HepG2 (cell line): ENCODE measurements at regions not wholly inside any gene's neighbourhood (a gene's known extent, or its start where the extent isn't known, plus 50 kb on each side); places are given as distances from the start of the nearest gene placed in this dataset.
"Not testable (repeated sequence)": the region's sequence is repeated elsewhere in the genome, so short reads cannot be mapped to it uniquely, and the experiment has no call there.

Experiments
- ATAC-seq: fragments of 200-7000 bp; cut with Tn5 transposase; 3 replicates; pipeline ENCODE4 v1.9.1; 2020; ENCODE audit warnings: mild to moderate bottlenecking, moderate library complexity
- BruUV-seq: library from RNA; stranded (reverse); fragments of 400-500 nt; replicated peaks from 2 replicates; lab custom pipeline; 2021; lab: Mats Ljungman, UMichigan
- CTCF ChIA-PET: fragments of 300-600 bp; formaldehyde crosslinking; extraction: SDS; loops from one replicate; lab custom pipeline; 2021; ENCODE audit warnings: low total read pairs, inconsistent platforms, low intra/inter-chr PET ratio; lab: Yijun Ruan, JAX
- POLR2A ChIA-PET: fragments of 350-600 bp; sonication (Branson Sonifier 250); formaldehyde crosslinking; loops from one replicate; lab custom pipeline; 2020; ENCODE audit warnings: antibody characterized with exemption, inconsistent platforms; lab: Yijun Ruan, JAX
- DNase-seq: peaks from one replicate; pipeline ENCODE4 v3.0.0-alpha.2; 2015; ENCODE audit warnings: low spot score
- FAIRE-seq: peaks from 3 replicates; lab custom pipeline; 2011; peaks lifted over from hg19 to GRCh38; lab: Jason Lieb, UNC
- H2AFZ ChIP-seq: one replicate; pipeline ENCODE4 v1.6.1; 2011; ENCODE audit warnings: low read length, inconsistent platforms
- H3K27ac ChIP-seq: fragments of 300-600 bp; 3 replicates; pipeline ENCODE4 v1.8.0; 2011; ENCODE audit warnings: mixed run types, mild to moderate bottlenecking, mixed read lengths, low read length, inconsistent platforms; ENCODE audit not compliant: insufficient read depth; ENCODE audit errors: extremely low read length
- H3K27me3 ChIP-seq, 2 experiments: fragments of 200-600 bp in 1 of 2; 2 replicates in 1 of 2; 3 replicates in 1 of 2; pipeline versions ENCODE4 v1.6.0 to v1.8.0; 2011; ENCODE audit warnings: low read length in 2 of 2, mild to moderate bottlenecking in 2 of 2, moderate library complexity in 2 of 2, inconsistent platforms in 1 of 2; ENCODE audit not compliant: insufficient read depth in 2 of 2, control insufficient read depth in 1 of 2
- H3K36me3 ChIP-seq, 2 experiments: fragments of 200-600 bp in 1 of 2; replicated peaks in 1 of 2; 2 replicates in 1 of 2; 3 replicates in 1 of 2; pipeline versions ENCODE4 v1.5.1 to v1.8.0; 2011; ENCODE audit warnings: low read length in 2 of 2, inconsistent platforms in 1 of 2; ENCODE audit not compliant: insufficient read depth in 2 of 2, control insufficient read depth in 1 of 2
- H3K4me1 ChIP-seq: 2 replicates; pipeline ENCODE4 v1.5.1; 2012; ENCODE audit warnings: low read length, inconsistent platforms; ENCODE audit not compliant: insufficient read depth
- H3K4me2 ChIP-seq: 2 replicates; pipeline ENCODE4 v1.6.0; 2011; ENCODE audit warnings: low read depth, low read length, inconsistent platforms
- H3K4me3 ChIP-seq, 3 experiments: fragments of 200-600 bp in 1 of 3; sonication (generic), shearing (Covaris generic) in 1 of 3; replicated peaks in 1 of 3; 2 replicates each; pipeline ENCODE4 v1.5.1; 2011 to 2016; ENCODE audit warnings: low read length in 3 of 3, inconsistent platforms in 2 of 3, low read depth in 2 of 3, mild to moderate bottlenecking in 2 of 3, control low read depth in 1 of 3, mixed read lengths in 1 of 3; ENCODE audit not compliant: insufficient read depth in 1 of 3
- H3K79me2 ChIP-seq: one replicate; pipeline ENCODE4 v1.6.1; 2011; ENCODE audit warnings: low read length, inconsistent platforms; ENCODE audit not compliant: insufficient read depth
- H3K9ac ChIP-seq: 2 replicates; pipeline ENCODE4 v1.6.0; 2011; ENCODE audit warnings: mild to moderate bottlenecking, low read depth, low read length, inconsistent platforms; ENCODE audit not compliant: insufficient read depth
- H3K9me3 ChIP-seq: 2 replicates; pipeline ENCODE4 v1.5.1; 2012; ENCODE audit warnings: mild to moderate bottlenecking, low read length
- H4K20me1 ChIP-seq: 2 replicates; pipeline ENCODE4 v1.6.0; 2011; ENCODE audit warnings: inconsistent platforms, mild to moderate bottlenecking, low read length, moderate library complexity; ENCODE audit not compliant: insufficient read depth
- CAMTA2 ChIP-seq: sonication (generic); formaldehyde crosslinking; IDR thresholded peaks from 2 replicates; pipeline ENCODE4 v1.4.0; 2020; ENCODE audit warnings: mild to moderate bottlenecking, missing genetic modification reagents, borderline replicate concordance
- IRX3 ChIP-seq: sonication (generic); formaldehyde crosslinking; IDR thresholded peaks from 2 replicates; pipeline ENCODE4 v1.8.1; 2023; ENCODE audit warnings: mild to moderate bottlenecking, low read depth, missing genetic modification reagents, borderline replicate concordance
- KLF6 ChIP-seq: IDR thresholded peaks from 2 replicates; pipeline ENCODE4 v1.8.0; 2016; ENCODE audit warnings: missing biosample characterization, missing genetic modification reagents
- MTF2 ChIP-seq: sonication (generic); formaldehyde crosslinking; IDR thresholded peaks from 2 replicates; pipeline ENCODE4 v1.5.0; 2020; ENCODE audit warnings: missing genetic modification reagents, borderline replicate concordance
- ZNF253 ChIP-seq: sonication (generic); formaldehyde crosslinking; IDR thresholded peaks from 2 replicates; pipeline ENCODE4 v1.8.0; 2022; ENCODE audit warnings: mild to moderate bottlenecking, missing genetic modification reagents, borderline replicate concordance
- WGBS: methylation state at CpG from one replicate; pipeline ENCODE4 v1.1.6; 2017; ENCODE audit warnings: low lambda C conversion rate; 5-methylcytosine and 5-hydroxymethylcytosine counted together
- in situ Hi-C: cut with HindIII; loops from 2 replicates; pipeline ENCODE4 v1.10.0; 2017; ENCODE audit warnings: low pct_unique_long_range_greater_than_20kb; ENCODE audit not compliant: extremely low pct_ligation_motif_present
- intact Hi-C: fragments of 100-400 bp; cut with micrococcal nuclease; formaldehyde crosslinking; loops from one replicate; pipeline ENCODE4 v1.10.0; 2022; ENCODE audit not compliant: unreplicated experiment
- TF ChIP-seq, protein P1 (sequence below): sonication (generic); formaldehyde crosslinking; IDR thresholded peaks from 2 replicates; pipeline ENCODE4 v1.4.0; 2020; ENCODE audit warnings: mild to moderate bottlenecking, low read depth, missing genetic modification reagents
- TF ChIP-seq, protein P2 (sequence below), 2 experiments: IDR thresholded peaks; 2 replicates each; pipeline ENCODE4 v1.6.1; 2011 to 2012; ENCODE audit warnings: low read length in 2 of 2, borderline replicate concordance in 1 of 2, low read depth in 1 of 2, mild to moderate bottlenecking in 1 of 2, moderate library complexity in 1 of 2

DNA sequence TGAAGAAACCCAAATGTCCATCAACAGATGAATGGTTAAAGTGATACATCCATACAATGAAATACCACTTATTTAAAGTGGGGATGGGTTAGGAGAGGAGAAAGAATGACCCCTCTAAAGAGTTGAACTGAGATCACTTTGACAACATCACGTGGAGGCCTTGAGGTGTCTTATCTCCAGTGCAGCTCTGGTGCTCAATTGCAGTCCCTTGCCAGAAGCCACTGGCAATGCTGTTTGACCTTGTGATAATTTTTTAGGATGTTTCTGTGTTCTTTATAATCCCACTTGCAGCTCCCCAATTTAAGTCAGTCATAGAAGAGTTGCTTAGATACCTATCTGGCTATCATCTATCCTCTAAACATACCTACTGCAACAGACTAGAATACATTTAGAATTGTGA, 167.6 kb downstream of the ZNF648 start:
- no peaks in the 10 kb centered on the region for H3K4me1 ChIP-seq
- H3K9ac ChIP-seq: no peak overlapping the region
- 0% methylated on average over 1 of the region's 1 CpG for WGBS
- POLR2A ChIA-PET: no interaction called here
- H3K27ac ChIP-seq: no peak overlapping the region
- no peak overlapping the region for H3K4me3 ChIP-seq
- no peak overlapping the region for H3K4me2 ChIP-seq
- H4K20me1 ChIP-seq: no peaks in the 10 kb centered on the region
- FAIRE-seq: no peak
- H3K79me2 ChIP-seq: no peaks in the 10 kb centered on the region
- intact Hi-C loops: no loop called here
- no TSS peak for BruUV-seq
- CTCF ChIA-PET: no interaction called here
- H3K27me3 ChIP-seq: no peaks in the 10 kb centered on the region
- in situ Hi-C loops: no loop called here
- ATAC-seq: no peak
- H3K36me3 ChIP-seq: no peaks in the 10 kb centered on the region
- H3K9me3 ChIP-seq: no peaks in the 10 kb centered on the region
- TF ChIP-seq, protein P1, sequence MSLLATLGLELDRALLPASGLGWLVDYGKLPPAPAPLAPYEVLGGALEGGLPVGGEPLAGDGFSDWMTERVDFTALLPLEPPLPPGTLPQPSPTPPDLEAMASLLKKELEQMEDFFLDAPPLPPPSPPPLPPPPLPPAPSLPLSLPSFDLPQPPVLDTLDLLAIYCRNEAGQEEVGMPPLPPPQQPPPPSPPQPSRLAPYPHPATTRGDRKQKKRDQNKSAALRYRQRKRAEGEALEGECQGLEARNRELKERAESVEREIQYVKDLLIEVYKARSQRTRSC: no peak
- no peak for TF ChIP-seq MTF2 (CRISPR knock-in tag)
- TF ChIP-seq KLF6 (CRISPR knock-in tag): no peak
- TF ChIP-seq, protein P2, sequence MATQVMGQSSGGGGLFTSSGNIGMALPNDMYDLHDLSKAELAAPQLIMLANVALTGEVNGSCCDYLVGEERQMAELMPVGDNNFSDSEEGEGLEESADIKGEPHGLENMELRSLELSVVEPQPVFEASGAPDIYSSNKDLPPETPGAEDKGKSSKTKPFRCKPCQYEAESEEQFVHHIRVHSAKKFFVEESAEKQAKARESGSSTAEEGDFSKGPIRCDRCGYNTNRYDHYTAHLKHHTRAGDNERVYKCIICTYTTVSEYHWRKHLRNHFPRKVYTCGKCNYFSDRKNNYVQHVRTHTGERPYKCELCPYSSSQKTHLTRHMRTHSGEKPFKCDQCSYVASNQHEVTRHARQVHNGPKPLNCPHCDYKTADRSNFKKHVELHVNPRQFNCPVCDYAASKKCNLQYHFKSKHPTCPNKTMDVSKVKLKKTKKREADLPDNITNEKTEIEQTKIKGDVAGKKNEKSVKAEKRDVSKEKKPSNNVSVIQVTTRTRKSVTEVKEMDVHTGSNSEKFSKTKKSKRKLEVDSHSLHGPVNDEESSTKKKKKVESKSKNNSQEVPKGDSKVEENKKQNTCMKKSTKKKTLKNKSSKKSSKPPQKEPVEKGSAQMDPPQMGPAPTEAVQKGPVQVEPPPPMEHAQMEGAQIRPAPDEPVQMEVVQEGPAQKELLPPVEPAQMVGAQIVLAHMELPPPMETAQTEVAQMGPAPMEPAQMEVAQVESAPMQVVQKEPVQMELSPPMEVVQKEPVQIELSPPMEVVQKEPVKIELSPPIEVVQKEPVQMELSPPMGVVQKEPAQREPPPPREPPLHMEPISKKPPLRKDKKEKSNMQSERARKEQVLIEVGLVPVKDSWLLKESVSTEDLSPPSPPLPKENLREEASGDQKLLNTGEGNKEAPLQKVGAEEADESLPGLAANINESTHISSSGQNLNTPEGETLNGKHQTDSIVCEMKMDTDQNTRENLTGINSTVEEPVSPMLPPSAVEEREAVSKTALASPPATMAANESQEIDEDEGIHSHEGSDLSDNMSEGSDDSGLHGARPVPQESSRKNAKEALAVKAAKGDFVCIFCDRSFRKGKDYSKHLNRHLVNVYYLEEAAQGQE (IDR thresholded peaks at IDR 0.05; ENCODE audit: borderline replicate concordance in 1 of 2, low read depth in 1 of 2, low read length in 2 of 2): no peak
- TF ChIP-seq CAMTA2 (CRISPR knock-in tag): no peak
- no peak for TF ChIP-seq IRX3 (CRISPR knock-in tag)
- no peak for TF ChIP-seq ZNF253
- DNase-seq: no peak
- H2AFZ ChIP-seq: no peak overlapping the region

GRCh38 chr1:181893150-181893549, 168.4 kb downstream of the ZNF648 start:
- H3K4me3 ChIP-seq, H3K4me1 ChIP-seq, H2AFZ ChIP-seq, in situ Hi-C loops, POLR2A ChIA-PET, ATAC-seq, H3K36me3 ChIP-seq, H3K27me3 ChIP-seq, intact Hi-C loops, H3K79me2 ChIP-seq, H3K27ac ChIP-seq, CTCF ChIA-PET, BruUV-seq, FAIRE-seq, H4K20me1 ChIP-seq, DNase-seq, H3K9ac ChIP-seq, H3K4me2 ChIP-seq, H3K9me3 ChIP-seq: not testable (repeated sequence)
